GM12873 (cell line): ENCODE measurements at regions not wholly inside any gene's neighbourhood (a gene's known extent, or its start where the extent isn't known, plus 50 kb on each side); places are given as distances from the start of the nearest gene placed in this dataset.

Experiments
- TF ChIP-seq, protein P1 (sequence below): IDR thresholded peaks from 2 replicates; pipeline ENCODE4 v1.5.1; 2012; ENCODE audit warnings: low read depth, mild to moderate bottlenecking, moderate library complexity, low read length, control low read depth; ENCODE audit not compliant: insufficient read depth; ENCODE audit errors: missing control alignments

GRCh38 chr1:218527737-218528136 lies 182.6 kb downstream of the TGFB2 start:
- TF ChIP-seq, protein P1, sequence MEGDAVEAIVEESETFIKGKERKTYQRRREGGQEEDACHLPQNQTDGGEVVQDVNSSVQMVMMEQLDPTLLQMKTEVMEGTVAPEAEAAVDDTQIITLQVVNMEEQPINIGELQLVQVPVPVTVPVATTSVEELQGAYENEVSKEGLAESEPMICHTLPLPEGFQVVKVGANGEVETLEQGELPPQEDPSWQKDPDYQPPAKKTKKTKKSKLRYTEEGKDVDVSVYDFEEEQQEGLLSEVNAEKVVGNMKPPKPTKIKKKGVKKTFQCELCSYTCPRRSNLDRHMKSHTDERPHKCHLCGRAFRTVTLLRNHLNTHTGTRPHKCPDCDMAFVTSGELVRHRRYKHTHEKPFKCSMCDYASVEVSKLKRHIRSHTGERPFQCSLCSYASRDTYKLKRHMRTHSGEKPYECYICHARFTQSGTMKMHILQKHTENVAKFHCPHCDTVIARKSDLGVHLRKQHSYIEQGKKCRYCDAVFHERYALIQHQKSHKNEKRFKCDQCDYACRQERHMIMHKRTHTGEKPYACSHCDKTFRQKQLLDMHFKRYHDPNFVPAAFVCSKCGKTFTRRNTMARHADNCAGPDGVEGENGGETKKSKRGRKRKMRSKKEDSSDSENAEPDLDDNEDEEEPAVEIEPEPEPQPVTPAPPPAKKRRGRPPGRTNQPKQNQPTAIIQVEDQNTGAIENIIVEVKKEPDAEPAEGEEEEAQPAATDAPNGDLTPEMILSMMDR = no peak

- TF ChIP-seq, protein P1 = no peak
Observed at GRCh38 chr1:218529646-218530300, 184.6 kb downstream of the TGFB2 start.

- TF ChIP-seq, protein P1 = no peak
Observed at GRCh38 chr1:218531936-218532335, 186.8 kb downstream of the TGFB2 start.

- TF ChIP-seq, protein P1 = no peak
Observed at GRCh38 chr1:218536296-218536986, 191.3 kb downstream of the TGFB2 start.

DNA sequence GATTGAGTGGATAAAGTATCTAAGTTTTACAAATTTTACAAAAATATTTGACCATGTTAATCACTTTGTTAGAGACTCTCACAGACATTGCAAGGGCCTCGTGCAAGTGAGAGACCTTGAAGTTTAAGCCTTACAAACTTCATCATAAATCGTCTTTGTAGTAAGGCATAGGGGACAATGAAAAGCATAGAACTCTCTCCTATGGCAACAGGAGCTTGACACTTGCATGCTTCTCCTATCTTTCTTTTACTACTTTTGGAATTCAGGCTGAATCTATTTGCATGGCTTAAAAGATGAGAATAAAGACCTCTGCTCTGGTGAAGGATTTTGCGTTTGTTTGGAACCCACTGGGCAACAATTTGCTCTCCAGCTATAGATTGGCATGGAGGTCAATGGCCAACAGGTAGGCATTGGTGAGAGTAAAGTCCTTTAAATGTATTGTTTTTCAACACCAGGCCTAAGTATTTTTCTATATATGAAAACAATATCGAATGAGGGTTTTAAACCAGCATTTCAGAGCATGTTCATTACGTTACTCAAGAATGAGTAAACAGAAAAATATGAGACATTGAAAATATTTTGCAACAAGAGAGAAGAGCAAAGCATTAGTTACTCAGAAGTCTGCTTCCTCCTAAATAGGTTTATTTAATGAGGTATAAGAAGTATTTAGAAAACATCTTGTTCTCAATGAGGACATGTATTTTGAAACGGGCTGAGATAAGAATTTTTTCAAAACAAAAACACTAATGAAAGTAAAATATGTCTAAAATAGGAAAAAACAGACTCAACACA lies 192.2 kb downstream of the TGFB2 start:
- TF ChIP-seq, protein P1 = no peak

- TF ChIP-seq, protein P1 = no peak
Observed at GRCh38 chr1:218538341-218538740, 193.2 kb downstream of the TGFB2 start.

- TF ChIP-seq, protein P1 = no peak
Observed at GRCh38 chr1:218546314-218546713, 201.2 kb downstream of the TGFB2 start.
